COR-L47 (cell line): ENCODE measurements at regions not wholly inside any gene's neighbourhood (a gene's known extent, or its start where the extent isn't known, plus 50 kb on each side); places are given as distances from the start of the nearest gene placed in this dataset.

Experiments
- DNase-seq: peaks from one replicate; lab custom pipeline; 2025; lab: John Stamatoyannopoulos, UW

DNA sequence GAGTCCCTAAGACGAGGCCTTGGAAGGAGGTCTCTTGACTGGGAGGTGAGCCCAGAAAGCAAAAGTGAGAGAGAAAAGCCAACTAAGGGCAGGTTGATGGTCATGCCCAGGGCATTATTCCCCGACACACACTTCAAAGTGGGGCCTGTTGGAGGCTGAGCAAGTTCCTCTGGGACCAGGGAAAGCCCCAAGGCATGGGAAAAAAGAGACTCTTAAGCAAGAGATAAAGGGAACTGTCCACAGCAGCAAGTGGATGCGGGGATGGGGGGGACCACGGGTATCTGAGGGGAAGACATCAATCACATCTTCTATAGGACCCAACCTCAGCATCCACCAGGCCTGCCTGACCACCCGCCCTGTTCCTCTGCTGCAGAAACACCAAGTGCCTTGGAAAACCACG is 119.9 kb upstream of the MAFB start:
- no peak for DNase-seq

GRCh38 chr20:40809361-40809760 is 120.3 kb upstream of the MAFB start:
- no peak for DNase-seq

- no peak for DNase-seq
Observed at GRCh38 chr20:40810332-40811000, 121.4 kb upstream of the MAFB start.

- DNase-seq, result no peak
Observed at GRCh38 chr20:40811004-40811403, 122.0 kb upstream of the MAFB start.

DNA sequence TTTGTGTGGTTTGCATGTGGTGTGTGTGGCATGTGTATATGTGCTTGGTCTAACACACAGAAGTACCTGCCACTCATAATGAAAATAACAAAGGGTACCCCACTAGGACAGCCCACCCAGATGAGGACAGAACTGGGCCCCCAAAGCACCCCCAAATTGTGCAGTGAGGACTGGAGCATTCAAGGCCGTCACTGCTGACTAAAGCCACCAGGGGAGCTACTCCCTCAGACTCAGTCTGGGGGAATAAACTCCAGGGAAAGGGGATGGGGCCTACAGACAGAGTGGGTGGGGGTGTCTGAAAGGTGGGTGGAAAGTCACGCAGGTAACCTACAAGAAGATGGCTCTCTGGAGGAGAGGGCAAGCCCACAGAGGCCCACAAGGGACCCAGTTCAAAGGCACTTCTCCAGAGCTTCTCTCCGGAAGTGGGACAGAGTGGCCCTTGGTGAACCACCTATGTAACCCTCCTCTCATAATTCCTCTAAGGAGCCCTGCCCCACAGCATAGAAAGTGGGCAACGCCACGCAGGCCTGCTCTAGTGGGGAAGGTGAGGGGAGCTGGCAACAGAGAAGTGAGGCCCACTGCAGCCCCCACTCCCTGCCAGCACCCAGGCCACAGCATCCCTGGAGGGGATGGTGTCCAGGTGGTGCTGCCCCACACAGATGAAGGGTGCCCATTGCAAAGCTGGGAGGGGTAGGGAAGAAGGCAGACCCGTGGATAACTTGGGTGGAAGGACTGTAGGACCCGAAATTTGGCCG is 122.8 kb upstream of the MAFB start:
- DNase-seq, result no peak

GRCh38 chr20:40812415-40812925 is 123.4 kb upstream of the MAFB start:
- DNase-seq, result no peak

DNA sequence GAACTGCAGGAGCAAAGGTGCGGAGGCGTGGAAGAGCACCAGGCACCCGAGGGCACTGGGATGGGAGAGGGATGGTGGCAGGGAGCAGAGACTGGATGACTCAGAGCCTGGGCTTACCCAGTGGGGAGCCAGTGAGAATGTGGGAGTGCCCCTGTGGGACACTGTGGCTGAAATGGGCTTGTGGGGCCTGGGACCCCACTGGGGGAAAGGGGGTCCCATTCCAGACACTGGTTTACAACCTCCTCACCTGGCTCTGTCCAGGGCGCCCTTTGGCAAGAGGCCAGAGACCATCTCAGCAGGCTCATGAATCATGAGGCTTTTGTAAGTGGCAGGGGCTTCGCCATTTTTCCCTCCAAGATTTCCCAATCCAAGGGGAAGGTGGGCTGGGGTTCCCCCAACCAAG is 124.0 kb upstream of the MAFB start:
- no peak for DNase-seq

GRCh38 chr20:40813708-40814630 is 124.9 kb upstream of the MAFB start:
- no peak for DNase-seq

GRCh38 chr20:40814631-40814960 is 125.6 kb upstream of the MAFB start:
- DNase-seq, result no peak

GRCh38 chr20:40815156-40816038 is 126.4 kb upstream of the MAFB start:
- DNase-seq, result no peak

DNA sequence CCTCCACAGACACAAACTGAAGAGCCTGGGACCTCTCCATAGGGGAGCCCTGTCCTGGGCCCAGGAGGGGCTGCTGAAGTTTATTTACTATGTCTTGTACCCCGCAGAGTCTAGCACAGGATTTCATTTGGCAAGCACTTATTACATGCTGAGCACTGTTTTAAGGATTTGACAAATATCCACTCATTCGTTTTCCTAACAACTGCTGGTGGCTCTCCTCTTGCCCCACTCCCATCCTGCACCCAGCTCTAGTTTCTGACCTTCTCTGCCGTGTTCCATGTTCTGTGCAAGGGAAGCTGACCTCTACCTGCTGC is 127.0 kb upstream of the MAFB start:
- DNase-seq, result no peak

DNA sequence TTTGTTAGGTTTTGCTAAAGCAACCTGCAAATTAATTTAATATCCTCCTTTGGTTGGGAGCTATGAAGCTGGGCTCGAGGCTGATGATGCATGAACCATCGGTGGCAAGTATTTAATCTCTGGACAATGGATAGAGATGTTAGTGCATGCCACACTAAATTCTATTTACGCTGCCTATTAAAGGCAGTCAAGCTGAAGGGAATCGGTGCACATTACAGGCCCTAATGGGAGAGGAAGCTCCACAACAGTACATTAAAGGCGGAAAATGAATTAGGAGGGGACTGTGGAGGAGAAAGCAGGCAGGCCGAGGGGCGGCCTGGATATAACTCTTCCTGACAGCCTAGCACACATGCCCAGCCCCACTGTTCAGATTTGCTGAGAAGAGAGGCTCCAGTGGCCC is 132.4 kb upstream of the MAFB start:
- no peak for DNase-seq

- DNase-seq, result no peak
Observed at GRCh38 chr20:40826699-40827098, 137.7 kb upstream of the MAFB start.

DNA sequence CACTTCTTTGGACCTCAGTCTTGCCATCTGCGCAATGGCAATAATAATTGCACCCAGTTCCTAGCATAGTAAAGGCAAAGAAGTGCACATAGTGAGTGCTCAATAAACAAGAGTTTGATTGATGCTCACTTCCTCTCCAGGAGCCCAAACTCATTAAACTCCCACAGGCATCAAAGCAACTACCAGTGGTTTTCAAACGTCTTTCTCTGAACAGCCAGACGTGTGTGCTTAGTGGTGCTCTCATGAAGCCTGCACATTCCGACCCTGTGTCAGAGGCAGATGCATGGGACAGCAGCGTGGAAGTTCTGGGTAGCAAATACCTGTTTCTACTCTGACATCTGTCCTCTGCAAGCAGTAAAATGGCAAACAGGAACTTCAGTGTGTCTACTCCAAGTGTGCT is 146.3 kb upstream of the MAFB start:
- no peak for DNase-seq

- DNase-seq, result no peak
Observed at GRCh38 chr20:40838509-40838908, 149.5 kb upstream of the MAFB start.

DNA sequence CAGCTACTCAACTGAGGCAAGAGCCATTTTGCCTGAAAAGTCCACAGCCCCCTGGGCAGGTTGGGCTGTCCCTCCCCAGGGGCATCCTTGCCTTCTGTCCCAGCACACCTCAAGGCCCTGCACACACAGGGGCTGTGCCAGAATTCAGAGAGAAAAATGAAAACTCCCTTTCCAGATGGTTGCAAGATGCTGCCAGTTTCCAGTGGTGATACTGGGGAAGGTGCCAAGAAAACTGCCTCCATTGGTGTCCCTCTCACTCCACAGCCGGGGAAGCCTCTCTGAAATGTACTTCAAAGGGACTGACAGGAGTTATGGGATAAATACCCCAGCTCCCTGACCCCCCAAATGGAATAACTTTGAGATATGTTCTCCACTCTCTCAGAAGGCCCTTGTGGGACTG is 154.2 kb upstream of the MAFB start:
- DNase-seq, result no peak

GRCh38 chr20:40844332-40844731 is 155.3 kb upstream of the MAFB start:
- no peak for DNase-seq

DNA sequence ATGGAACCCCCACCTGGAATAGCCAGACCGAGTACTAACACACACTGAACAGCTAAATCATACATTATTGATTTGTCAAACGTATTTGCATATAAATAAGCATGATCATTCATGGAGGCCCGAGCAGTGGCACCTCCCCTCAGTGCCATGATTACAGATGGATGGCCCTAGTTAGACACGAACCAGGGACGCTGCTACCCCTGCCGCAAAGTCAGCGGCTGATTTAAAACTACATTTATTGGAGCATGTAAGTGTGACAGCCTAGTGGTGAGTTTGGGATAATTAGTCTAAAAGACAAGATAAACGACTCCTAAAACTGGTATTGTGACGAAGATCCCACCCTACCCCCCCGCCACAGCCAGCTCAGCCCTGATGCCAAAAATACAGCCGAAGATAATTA is 159.1 kb upstream of the MAFB start:
- DNase-seq, result no peak

DNA sequence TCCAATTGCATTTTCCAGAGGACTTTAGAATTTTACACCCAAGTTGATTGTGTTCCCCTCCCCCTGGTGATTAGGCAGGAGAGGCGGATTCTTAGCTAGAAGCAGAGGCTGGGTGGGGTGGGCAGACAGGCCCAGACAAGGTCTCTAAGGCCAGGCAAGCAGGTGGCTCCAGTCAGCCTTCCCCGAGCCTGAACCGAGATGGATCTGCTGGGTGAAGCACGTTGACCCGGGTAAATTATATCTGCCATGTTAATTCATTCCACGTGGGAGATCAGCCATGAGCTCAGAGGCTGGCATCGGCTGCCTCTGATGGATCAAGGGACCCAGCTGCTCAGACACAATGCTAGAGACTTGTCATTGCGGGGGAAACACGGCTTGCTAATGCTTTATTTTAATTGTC is 159.5 kb upstream of the MAFB start:
- DNase-seq, result no peak

GRCh38 chr20:40849456-40849855 is 160.4 kb upstream of the MAFB start:
- DNase-seq, result no peak

GRCh38 chr20:40851051-40851450 is 162.0 kb upstream of the MAFB start:
- DNase-seq, result no peak

DNA sequence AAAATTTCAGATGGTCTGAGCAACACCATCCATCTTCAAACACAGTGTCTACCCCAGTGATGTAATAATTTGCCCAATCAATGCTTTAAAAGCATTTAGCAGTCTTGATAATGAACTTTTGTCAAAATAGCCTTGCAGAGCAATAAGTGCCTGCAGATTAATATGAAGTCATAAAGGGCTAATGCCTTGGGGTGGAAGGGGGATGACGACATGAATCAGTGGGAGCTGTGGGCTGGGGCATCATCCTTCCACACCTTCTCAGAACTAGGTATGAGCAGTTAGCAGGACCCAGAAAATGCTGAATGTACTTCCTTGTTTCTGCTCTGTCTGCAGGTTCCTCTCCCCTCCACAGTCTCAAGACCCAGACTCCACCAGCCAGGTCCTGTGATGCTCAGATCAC is 166.2 kb upstream of the MAFB start:
- no peak for DNase-seq
